Fibroblast of mammary gland (primary cell): ENCODE measurements at regions not wholly inside any gene's neighbourhood (a gene's known extent, or its start where the extent isn't known, plus 50 kb on each side); places are given as distances from the start of the nearest gene placed in this dataset.

Experiments
- DNase-seq: peaks from one replicate; pipeline ENCODE4 v3.0.0-alpha.2; 2010; ENCODE audit warnings: low read depth
- H3K4me3 ChIP-seq: 2 replicates; pipeline ENCODE4 v1.5.1; 2011; ENCODE audit warnings: low read depth, mild to moderate bottlenecking, low read length, moderate library complexity; ENCODE audit not compliant: control insufficient read depth
- CTCF ChIP-seq: conservative IDR thresholded peaks from 2 replicates; pipeline ENCODE4 v1.5.1; 2011; ENCODE audit warnings: low read depth, low read length, inconsistent platforms; ENCODE audit not compliant: control insufficient read depth, insufficient read depth

DNA sequence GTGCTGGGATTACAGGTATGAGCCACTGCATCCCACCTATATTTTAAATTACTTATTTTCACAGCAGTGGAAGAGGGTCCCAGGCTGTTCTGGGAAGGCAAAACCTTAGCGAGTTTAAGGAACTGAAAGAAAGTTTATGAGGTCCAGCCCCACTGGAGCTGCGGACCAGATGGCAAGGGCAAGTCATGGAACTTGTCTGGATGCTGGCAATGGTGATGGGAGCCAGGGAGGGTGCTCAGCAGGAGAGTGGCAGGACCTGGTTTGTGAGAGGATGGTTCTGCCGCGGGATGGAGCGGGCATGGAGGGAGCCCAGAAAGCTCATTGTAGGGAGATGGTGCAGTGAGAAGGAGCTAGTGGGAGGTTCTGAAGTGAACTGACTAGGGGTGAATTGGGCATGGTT lies 50.6 kb upstream of the SLC45A1 start:
- DNase-seq = no peak
- TF ChIP-seq CTCF = no peak
- H3K4me3 ChIP-seq = no peak overlapping the region

DNA sequence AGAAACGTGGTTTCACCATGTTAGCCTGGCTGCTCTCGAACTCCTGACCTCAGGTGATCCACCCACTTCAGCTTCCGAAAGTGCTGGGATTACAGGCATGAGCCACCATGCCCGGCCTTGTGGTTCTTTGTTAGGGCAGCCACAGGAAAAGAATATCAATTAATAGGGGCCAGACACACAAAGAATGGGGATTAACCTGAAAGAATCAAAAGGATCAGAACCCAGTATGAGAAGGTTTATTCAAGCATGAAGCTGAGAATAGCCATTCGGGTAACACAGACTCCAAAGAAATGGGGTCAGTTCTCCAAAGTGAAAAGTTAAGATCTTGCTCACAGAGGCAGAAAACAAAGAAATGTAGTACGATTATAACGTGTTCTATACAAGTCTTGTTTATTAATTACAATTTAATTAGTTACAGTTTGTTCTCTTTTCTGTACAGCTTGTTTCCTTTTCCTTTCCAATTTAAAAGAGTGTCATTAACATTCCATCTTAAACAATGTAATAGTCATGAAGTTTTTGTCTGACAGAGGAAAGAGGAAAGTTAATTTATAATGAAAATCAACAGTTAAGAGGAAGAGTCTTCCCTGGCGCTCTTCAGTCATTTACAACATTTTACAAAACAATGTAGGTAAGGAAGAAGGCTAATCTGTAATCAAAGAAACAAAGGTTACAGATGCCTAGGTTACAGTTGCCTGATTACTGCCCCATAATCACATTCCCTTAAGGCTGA lies 51.3 kb upstream of the SLC45A1 start:
- TF ChIP-seq CTCF = no peak
- no peak for DNase-seq
- no peak overlapping the region for H3K4me3 ChIP-seq

DNA sequence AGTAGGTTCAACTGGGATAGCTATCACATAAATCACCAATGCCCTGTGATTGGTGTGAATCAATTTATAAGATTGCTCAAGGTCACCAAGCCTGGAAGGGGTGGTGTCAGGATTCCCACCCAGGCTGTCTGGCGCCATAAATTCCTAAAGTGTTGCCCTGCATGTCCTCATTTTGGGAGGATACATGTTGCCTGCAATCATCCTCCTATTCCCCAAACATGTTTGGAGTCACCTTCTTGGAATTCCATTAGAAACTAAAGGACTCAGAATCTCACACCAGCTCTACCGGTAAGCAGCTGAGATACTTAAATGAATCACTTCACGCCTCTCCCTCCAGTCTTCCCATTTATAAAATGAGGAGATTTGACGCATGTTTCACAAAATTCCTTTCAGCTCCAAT lies 54.1 kb upstream of the SLC45A1 start:
- TF ChIP-seq CTCF = no peak
- DNase-seq = no peak
- H3K4me3 ChIP-seq = no peak overlapping the region

GRCh38 chr1:8261398-8261762 lies 56.5 kb upstream of the SLC45A1 start:
- DNase-seq = no peak
- no peak overlapping the region for H3K4me3 ChIP-seq
- TF ChIP-seq CTCF = no peak

GRCh38 chr1:8259498-8260290 lies 58.2 kb upstream of the SLC45A1 start:
- TF ChIP-seq CTCF = no peak

DNA sequence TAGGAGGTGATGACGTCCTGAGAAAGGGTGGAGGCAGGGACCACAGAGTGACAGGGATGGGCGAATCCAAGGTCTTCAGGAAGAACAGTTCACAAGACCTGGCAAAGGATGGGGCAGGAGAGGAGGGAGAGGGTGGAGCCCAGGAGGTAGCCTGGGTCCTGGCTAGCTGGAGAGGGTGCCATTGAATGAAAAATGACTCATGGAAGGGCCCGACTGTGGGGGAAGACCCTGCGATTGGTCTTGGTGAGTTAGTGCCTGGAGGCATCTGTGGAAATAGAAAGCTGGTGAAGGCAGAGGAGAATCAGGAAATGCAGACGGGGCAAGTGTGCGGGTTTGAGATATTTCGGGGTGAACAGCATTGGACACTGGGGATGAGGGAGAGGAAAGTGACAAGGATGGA lies 60.3 kb upstream of the SLC45A1 start:
- no peak for TF ChIP-seq CTCF
- no peak for DNase-seq
- H3K4me3 ChIP-seq = no peak overlapping the region

More at GRCh38 chr1:8259498-8260290, 58.2 kb upstream of the SLC45A1 start:
- peak; percentile 60 for DNase-seq
- no peak overlapping the region for H3K4me3 ChIP-seq
